ENCODE measurements at regions not wholly inside any gene's neighbourhood (a gene's known extent, or its start where the extent isn't known, plus 50 kb on each side); places are given as distances from the start of the nearest gene placed in this dataset.

DNA sequence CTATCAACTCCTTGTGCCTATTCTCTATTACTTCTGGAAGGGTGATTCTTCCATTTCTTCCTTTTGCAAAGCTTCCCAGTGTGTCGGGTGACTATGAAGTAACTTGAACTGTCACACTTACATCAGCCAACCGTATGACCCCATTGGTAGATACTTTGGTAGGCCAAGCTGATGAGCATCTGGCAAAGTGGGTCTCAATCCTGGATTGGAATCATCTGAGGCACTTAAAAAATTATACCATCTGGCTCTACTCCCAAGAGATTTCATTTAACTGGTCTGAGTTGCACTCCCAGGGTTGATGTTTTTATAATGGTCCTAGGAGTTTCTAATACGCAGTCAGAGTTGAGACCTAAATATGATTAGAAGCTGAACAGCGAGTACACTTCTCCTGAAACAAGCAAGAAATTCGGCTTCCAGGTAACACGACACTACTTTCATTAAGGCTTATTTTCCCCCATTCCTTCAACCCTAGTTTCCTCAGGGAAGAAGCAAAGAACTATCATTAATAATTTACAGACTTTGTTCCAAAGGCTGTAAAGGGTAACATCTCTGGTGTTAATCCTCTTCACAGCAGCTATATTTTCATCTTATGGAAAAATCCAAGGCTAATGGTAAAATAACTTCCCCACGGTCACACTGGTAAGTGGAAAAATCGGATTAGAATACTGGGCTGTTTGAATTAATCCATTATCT, 76.8 kb downstream of the PDE6H start:
- ATAC-seq (no peak), DNase-seq (ENCODE audit: low spot score) (no peak)
- no peak overlapping the region for H3K4me3 Mint-ChIP-seq
- H3K27ac Mint-ChIP-seq = no peak overlapping the region
- no peaks in the 10 kb centered on the region for H3K4me1 Mint-ChIP-seq
- H3K9me3 Mint-ChIP-seq = no peaks in the 10 kb centered on the region
- ChIA-PET POLR2A (no interaction called here), CTCF (no interaction called here)
- TF ChIP-seq PRRX2 (CRISPR knock-in tag; IDR thresholded peaks at IDR 0.05) = no peak
- TF ChIP-seq ZNF121 (CRISPR knock-in tag; IDR thresholded peaks at IDR 0.05) = no peak
- TF ChIP-seq SP1 (CRISPR knock-in tag; conservative IDR thresholded peaks at IDR 0.05) = no peak
- no peak for TF ChIP-seq SMAD4 (CRISPR knock-in tag; IDR thresholded peaks at IDR 0.05)
- no peaks in the 10 kb centered on the region for H3K36me3 Mint-ChIP-seq
- H3K27me3 Mint-ChIP-seq (ENCODE audit: low read depth) = no peaks in the 10 kb centered on the region; the same call in 1 of the 2 replicates

DNA sequence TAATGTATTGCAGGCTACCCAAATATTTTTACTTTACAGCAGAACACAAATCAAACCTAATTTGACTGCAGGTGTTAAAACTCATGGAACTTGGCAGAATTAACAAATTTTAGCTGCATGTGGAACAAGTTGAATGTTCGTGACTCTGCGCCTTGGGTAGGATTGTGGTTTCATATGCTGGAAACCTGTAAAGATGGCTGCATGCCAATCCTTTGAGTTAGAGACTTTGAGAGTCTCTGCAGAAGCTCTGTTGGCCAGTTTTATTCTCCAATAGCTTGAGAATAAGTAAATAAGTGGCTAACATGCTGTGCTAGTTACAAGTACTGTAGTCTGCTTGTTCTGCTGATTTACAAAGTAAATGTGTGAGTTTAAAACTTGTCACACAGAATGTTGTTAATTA, 77.8 kb downstream of the PDE6H start:
- H3K36me3 Mint-ChIP-seq = no peaks in the 10 kb centered on the region
- TF ChIP-seq, protein P1, sequence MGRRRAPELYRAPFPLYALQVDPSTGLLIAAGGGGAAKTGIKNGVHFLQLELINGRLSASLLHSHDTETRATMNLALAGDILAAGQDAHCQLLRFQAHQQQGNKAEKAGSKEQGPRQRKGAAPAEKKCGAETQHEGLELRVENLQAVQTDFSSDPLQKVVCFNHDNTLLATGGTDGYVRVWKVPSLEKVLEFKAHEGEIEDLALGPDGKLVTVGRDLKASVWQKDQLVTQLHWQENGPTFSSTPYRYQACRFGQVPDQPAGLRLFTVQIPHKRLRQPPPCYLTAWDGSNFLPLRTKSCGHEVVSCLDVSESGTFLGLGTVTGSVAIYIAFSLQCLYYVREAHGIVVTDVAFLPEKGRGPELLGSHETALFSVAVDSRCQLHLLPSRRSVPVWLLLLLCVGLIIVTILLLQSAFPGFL (CRISPR knock-in tag; IDR thresholded peaks at IDR 0.05; ENCODE audit: borderline replicate concordance) = no peak
- TF ChIP-seq ATF1 (CRISPR knock-in tag; IDR thresholded peaks at IDR 0.05) (no peak), CBFB (CRISPR knock-in tag; IDR thresholded peaks at IDR 0.05; ENCODE audit: low read depth) (no peak), NR2C2 (CRISPR knock-in tag; IDR thresholded peaks at IDR 0.05) (no peak), RELA (CRISPR knock-in tag; IDR thresholded peaks at IDR 0.05; ENCODE audit: borderline replicate concordance) (no peak), TCF7 (CRISPR knock-in tag; IDR thresholded peaks at IDR 0.05; ENCODE audit: low read depth) (no peak), ZNF416 (CRISPR knock-in tag; IDR thresholded peaks at IDR 0.05) (no peak), SMAD3 (CRISPR knock-in tag; IDR thresholded peaks at IDR 0.05; ENCODE audit: borderline replicate concordance) (no peak), TEAD1 (CRISPR knock-in tag; IDR thresholded peaks at IDR 0.05) (no peak), RORB (CRISPR knock-in tag; IDR thresholded peaks at IDR 0.05) (no peak), ZNF263 (CRISPR knock-in tag; IDR thresholded peaks at IDR 0.05; ENCODE audit: low read depth) (no peak), NR3C1 (CRISPR knock-in tag; conservative IDR thresholded peaks at IDR 0.05; ENCODE audit: low read depth) (no peak)
- TF ChIP-seq, protein P2, sequence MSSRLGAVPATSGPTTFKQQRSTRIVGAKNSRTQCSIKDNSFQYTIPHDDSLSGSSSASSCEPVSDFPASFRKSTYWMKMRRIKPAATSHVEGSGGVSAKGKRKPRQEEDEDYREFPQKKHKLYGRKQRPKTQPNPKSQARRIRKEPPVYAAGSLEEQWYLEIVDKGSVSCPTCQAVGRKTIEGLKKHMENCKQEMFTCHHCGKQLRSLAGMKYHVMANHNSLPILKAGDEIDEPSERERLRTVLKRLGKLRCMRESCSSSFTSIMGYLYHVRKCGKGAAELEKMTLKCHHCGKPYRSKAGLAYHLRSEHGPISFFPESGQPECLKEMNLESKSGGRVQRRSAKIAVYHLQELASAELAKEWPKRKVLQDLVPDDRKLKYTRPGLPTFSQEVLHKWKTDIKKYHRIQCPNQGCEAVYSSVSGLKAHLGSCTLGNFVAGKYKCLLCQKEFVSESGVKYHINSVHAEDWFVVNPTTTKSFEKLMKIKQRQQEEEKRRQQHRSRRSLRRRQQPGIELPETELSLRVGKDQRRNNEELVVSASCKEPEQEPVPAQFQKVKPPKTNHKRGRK (CRISPR knock-in tag; IDR thresholded peaks at IDR 0.05; ENCODE audit: borderline replicate concordance) = no peak
- TF ChIP-seq, protein P3, sequence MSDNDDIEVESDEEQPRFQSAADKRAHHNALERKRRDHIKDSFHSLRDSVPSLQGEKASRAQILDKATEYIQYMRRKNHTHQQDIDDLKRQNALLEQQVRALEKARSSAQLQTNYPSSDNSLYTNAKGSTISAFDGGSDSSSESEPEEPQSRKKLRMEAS (CRISPR knock-in tag; IDR thresholded peaks at IDR 0.05) = no peak
- TF ChIP-seq, protein P4, sequence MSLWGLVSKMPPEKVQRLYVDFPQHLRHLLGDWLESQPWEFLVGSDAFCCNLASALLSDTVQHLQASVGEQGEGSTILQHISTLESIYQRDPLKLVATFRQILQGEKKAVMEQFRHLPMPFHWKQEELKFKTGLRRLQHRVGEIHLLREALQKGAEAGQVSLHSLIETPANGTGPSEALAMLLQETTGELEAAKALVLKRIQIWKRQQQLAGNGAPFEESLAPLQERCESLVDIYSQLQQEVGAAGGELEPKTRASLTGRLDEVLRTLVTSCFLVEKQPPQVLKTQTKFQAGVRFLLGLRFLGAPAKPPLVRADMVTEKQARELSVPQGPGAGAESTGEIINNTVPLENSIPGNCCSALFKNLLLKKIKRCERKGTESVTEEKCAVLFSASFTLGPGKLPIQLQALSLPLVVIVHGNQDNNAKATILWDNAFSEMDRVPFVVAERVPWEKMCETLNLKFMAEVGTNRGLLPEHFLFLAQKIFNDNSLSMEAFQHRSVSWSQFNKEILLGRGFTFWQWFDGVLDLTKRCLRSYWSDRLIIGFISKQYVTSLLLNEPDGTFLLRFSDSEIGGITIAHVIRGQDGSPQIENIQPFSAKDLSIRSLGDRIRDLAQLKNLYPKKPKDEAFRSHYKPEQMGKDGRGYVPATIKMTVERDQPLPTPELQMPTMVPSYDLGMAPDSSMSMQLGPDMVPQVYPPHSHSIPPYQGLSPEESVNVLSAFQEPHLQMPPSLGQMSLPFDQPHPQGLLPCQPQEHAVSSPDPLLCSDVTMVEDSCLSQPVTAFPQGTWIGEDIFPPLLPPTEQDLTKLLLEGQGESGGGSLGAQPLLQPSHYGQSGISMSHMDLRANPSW (CRISPR knock-in tag; conservative IDR thresholded peaks at IDR 0.05; ENCODE audit: low read depth) = no peak
- TF ChIP-seq, protein P5, sequence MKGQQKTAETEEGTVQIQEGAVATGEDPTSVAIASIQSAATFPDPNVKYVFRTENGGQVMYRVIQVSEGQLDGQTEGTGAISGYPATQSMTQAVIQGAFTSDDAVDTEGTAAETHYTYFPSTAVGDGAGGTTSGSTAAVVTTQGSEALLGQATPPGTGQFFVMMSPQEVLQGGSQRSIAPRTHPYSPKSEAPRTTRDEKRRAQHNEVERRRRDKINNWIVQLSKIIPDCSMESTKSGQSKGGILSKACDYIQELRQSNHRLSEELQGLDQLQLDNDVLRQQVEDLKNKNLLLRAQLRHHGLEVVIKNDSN (CRISPR knock-in tag; IDR thresholded peaks at IDR 0.05) = no peak
- TF ChIP-seq, protein P6, sequence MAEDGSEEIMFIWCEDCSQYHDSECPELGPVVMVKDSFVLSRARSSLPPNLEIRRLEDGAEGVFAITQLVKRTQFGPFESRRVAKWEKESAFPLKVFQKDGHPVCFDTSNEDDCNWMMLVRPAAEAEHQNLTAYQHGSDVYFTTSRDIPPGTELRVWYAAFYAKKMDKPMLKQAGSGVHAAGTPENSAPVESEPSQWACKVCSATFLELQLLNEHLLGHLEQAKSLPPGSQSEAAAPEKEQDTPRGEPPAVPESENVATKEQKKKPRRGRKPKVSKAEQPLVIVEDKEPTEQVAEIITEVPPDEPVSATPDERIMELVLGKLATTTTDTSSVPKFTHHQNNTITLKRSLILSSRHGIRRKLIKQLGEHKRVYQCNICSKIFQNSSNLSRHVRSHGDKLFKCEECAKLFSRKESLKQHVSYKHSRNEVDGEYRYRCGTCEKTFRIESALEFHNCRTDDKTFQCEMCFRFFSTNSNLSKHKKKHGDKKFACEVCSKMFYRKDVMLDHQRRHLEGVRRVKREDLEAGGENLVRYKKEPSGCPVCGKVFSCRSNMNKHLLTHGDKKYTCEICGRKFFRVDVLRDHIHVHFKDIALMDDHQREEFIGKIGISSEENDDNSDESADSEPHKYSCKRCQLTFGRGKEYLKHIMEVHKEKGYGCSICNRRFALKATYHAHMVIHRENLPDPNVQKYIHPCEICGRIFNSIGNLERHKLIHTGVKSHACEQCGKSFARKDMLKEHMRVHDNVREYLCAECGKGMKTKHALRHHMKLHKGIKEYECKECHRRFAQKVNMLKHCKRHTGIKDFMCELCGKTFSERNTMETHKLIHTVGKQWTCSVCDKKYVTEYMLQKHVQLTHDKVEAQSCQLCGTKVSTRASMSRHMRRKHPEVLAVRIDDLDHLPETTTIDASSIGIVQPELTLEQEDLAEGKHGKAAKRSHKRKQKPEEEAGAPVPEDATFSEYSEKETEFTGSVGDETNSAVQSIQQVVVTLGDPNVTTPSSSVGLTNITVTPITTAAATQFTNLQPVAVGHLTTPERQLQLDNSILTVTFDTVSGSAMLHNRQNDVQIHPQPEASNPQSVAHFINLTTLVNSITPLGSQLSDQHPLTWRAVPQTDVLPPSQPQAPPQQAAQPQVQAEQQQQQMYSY (CRISPR knock-in tag; IDR thresholded peaks at IDR 0.05) = no peak
- TF ChIP-seq, protein P7, sequence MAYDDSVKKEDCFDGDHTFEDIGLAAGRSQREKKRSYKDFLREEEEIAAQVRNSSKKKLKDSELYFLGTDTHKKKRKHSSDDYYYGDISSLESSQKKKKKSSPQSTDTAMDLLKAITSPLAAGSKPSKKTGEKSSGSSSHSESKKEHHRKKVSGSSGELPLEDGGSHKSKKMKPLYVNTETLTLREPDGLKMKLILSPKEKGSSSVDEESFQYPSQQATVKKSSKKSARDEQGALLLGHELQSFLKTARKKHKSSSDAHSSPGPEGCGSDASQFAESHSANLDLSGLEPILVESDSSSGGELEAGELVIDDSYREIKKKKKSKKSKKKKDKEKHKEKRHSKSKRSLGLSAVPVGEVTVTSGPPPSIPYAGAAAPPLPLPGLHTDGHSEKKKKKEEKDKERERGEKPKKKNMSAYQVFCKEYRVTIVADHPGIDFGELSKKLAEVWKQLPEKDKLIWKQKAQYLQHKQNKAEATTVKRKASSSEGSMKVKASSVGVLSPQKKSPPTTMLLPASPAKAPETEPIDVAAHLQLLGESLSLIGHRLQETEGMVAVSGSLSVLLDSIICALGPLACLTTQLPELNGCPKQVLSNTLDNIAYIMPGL (CRISPR knock-in tag; IDR thresholded peaks at IDR 0.05) = no peak
- TF ChIP-seq, protein P8, sequence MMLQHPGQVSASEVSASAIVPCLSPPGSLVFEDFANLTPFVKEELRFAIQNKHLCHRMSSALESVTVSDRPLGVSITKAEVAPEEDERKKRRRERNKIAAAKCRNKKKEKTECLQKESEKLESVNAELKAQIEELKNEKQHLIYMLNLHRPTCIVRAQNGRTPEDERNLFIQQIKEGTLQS (CRISPR knock-in tag; conservative IDR thresholded peaks at IDR 0.05) = no peak
- H3K4me1 Mint-ChIP-seq = no peaks in the 10 kb centered on the region
- no peak overlapping the region for H3K27ac Mint-ChIP-seq
- DNase-seq (ENCODE audit: low spot score) (no peak), ATAC-seq (no peak)
- H3K9me3 Mint-ChIP-seq = no peaks in the 10 kb centered on the region
- ChIA-PET CTCF (no interaction called here), POLR2A (no interaction called here)
- H3K27me3 Mint-ChIP-seq (ENCODE audit: low read depth) = no peaks in the 10 kb centered on the region; the same call in 1 of the 2 replicates
- H3K4me3 Mint-ChIP-seq = no peak overlapping the region
